Activated CD4-positive, alpha-beta memory T cell treated with anti-CD3 and anti-CD28 coated beads for 36 hours (primary cell): ENCODE measurements at regions not wholly inside any gene's neighbourhood (a gene's known extent, or its start where the extent isn't known, plus 50 kb on each side); places are given as distances from the start of the nearest gene placed in this dataset.

Experiments used
- CTCF ChIA-PET: fragments of 350-600 bp; sonication (Branson Sonifier 250); formaldehyde crosslinking; loops from one replicate; lab custom pipeline; 2021; ENCODE audit warnings: antibody characterized with exemption, inconsistent platforms; lab: Charles Lee
- POLR2A ChIA-PET: fragments of 350-600 bp; sonication (Branson Sonifier 250); formaldehyde crosslinking; loops from one replicate; lab custom pipeline; 2021; ENCODE audit warnings: antibody characterized with exemption; lab: Charles Lee
- DNase-seq: peaks from one replicate; pipeline ENCODE4 v3.0.0-alpha.2; 2020
- H3K27ac Mint-ChIP-seq: one replicate; pipeline ENCODE4 v1.8.0; 2021; ENCODE audit warnings: mixed read lengths
- H3K27me3 Mint-ChIP-seq: one replicate; pipeline ENCODE4 v1.8.0; 2021; ENCODE audit warnings: mixed read lengths
- H3K36me3 Mint-ChIP-seq: one replicate; pipeline ENCODE4 v1.8.0; 2021; ENCODE audit warnings: mixed read lengths
- H3K4me1 Mint-ChIP-seq: one replicate; pipeline ENCODE4 v1.8.0; 2021; ENCODE audit warnings: low read depth, mixed read lengths
- H3K4me3 Mint-ChIP-seq: one replicate; pipeline ENCODE4 v1.8.0; 2021; ENCODE audit warnings: mild to moderate bottlenecking, mixed read lengths
- H3K9me3 Mint-ChIP-seq: one replicate; pipeline ENCODE4 v1.8.0; 2021; ENCODE audit warnings: mixed read lengths
- intact Hi-C: fragments of 100-400 bp; cut with micrococcal nuclease; formaldehyde crosslinking; loops from one replicate; pipeline ENCODE4 v1.15.1; 2023

GRCh38 chr3:80788914-80789313, 972.5 kb downstream of the GBE1 start:
- Mint-ChIP-seq H3K36me3 (no peaks in the 10 kb centered on the region), H3K9me3 (peaks cover 14% of the 10 kb centered on the region), H3K27me3 (no peaks in the 10 kb centered on the region), H3K4me1 (no peaks in the 10 kb centered on the region), H3K27ac (no peak overlapping the region), H3K4me3 (no peak overlapping the region)
- no peak for DNase-seq
- POLR2A ChIA-PET, result no interaction called here
- intact Hi-C loops, result no loop called here
- CTCF ChIA-PET, result no interaction called here

GRCh38 chr3:80785875-80786274, 975.6 kb downstream of the GBE1 start:
- CTCF ChIA-PET, result interaction anchor here (0.7 kb wide), 1 partner anchor 548 kb away, joined by 3 read pairs; no protein-coding TSS in a partner anchor
- Mint-ChIP-seq H3K27me3 (no peaks in the 10 kb centered on the region), H3K36me3 (no peaks in the 10 kb centered on the region), H3K27ac (no peak overlapping the region), H3K4me3 (no peak overlapping the region), H3K4me1 (no peaks in the 10 kb centered on the region), H3K9me3 (peaks cover 17% of the 10 kb centered on the region)
- POLR2A ChIA-PET, result no interaction called here
- no peak for DNase-seq
- intact Hi-C loops, result no loop called here

GRCh38 chr3:80785475-80785874, 976.0 kb downstream of the GBE1 start:
- no peak for DNase-seq
- Mint-ChIP-seq H3K9me3 (peaks cover 17% of the 10 kb centered on the region), H3K4me1 (no peaks in the 10 kb centered on the region), H3K27ac (no peak overlapping the region), H3K4me3 (no peak overlapping the region), H3K36me3 (no peaks in the 10 kb centered on the region), H3K27me3 (no peaks in the 10 kb centered on the region)
- intact Hi-C loops, result no loop called here
- ChIA-PET CTCF (interaction anchor here (0.7 kb wide), 1 partner anchor 549 kb away, joined by 3 read pairs; no protein-coding TSS in a partner anchor), POLR2A (no interaction called here)

GRCh38 chr3:80771085-80771484, 990.4 kb downstream of the GBE1 start:
- no peaks in the 10 kb centered on the region for H3K4me1 Mint-ChIP-seq
- H3K27ac Mint-ChIP-seq, result no peak overlapping the region
- ChIA-PET POLR2A (no interaction called here), CTCF (no interaction called here)
- H3K27me3 Mint-ChIP-seq, result no peaks in the 10 kb centered on the region
- H3K4me3 Mint-ChIP-seq, result peak overlapping the region; percentile 16
- intact Hi-C loops, result no loop called here
- H3K36me3 Mint-ChIP-seq, result no peaks in the 10 kb centered on the region
- peaks cover 11% of the 10 kb centered on the region for H3K9me3 Mint-ChIP-seq
- DNase-seq, result no peak

GRCh38 chr3:80770106-80771074, 991.1 kb downstream of the GBE1 start:
- DNase-seq, result no peak
- H3K36me3 Mint-ChIP-seq, result no peaks in the 10 kb centered on the region
- no peaks in the 10 kb centered on the region for H3K4me1 Mint-ChIP-seq
- CTCF ChIA-PET, result no interaction called here
- H3K27ac Mint-ChIP-seq, result no peak overlapping the region
- no peaks in the 10 kb centered on the region for H3K27me3 Mint-ChIP-seq
- POLR2A ChIA-PET, result no interaction called here
- peak overlapping the region; percentile 46 for H3K4me3 Mint-ChIP-seq
- intact Hi-C loops, result no loop called here
- H3K9me3 Mint-ChIP-seq, result peaks cover 11% of the 10 kb centered on the region

GRCh38 chr3:80769683-80770082, 991.8 kb downstream of the GBE1 start:
- ChIA-PET CTCF (no interaction called here), POLR2A (no interaction called here)
- Mint-ChIP-seq H3K4me1 (no peaks in the 10 kb centered on the region), H3K9me3 (peaks cover 11% of the 10 kb centered on the region), H3K27ac (no peak overlapping the region), H3K27me3 (no peaks in the 10 kb centered on the region), H3K36me3 (no peaks in the 10 kb centered on the region), H3K4me3 (peak overlapping the region; percentile 46)
- intact Hi-C loops, result no loop called here
- no peak for DNase-seq

- Mint-ChIP-seq H3K4me3 (no peak overlapping the region), H3K4me1 (no peaks in the 10 kb centered on the region)
- POLR2A ChIA-PET, result no interaction called here
Observed at GRCh38 chr3:80767604-80768003, 993.8 kb downstream of the GBE1 start.

GRCh38 chr3:80754969-80755368, 987.2 kb upstream of the ROBO1 start:
- no peak overlapping the region for H3K4me3 Mint-ChIP-seq
- H3K36me3 Mint-ChIP-seq, result no peaks in the 10 kb centered on the region
- no peaks in the 10 kb centered on the region for H3K27me3 Mint-ChIP-seq
- DNase-seq, result no peak
- H3K4me1 Mint-ChIP-seq, result no peaks in the 10 kb centered on the region
- intact Hi-C loops, result no loop called here
- H3K9me3 Mint-ChIP-seq, result peaks cover 9% of the 10 kb centered on the region
- H3K27ac Mint-ChIP-seq, result no peak overlapping the region
- POLR2A ChIA-PET, result no interaction called here
- CTCF ChIA-PET, result interaction anchor here (0.6 kb wide), 1 partner anchor 111 kb away, joined by 4 read pairs; no protein-coding TSS in a partner anchor

More at GRCh38 chr3:80767604-80768003, 993.8 kb downstream of the GBE1 start:
- Mint-ChIP-seq H3K36me3 (no peaks in the 10 kb centered on the region), H3K27ac (no peak overlapping the region), H3K9me3 (peaks cover 13% of the 10 kb centered on the region), H3K27me3 (no peaks in the 10 kb centered on the region)
- intact Hi-C loops, result no loop called here
- DNase-seq, result no peak
- CTCF ChIA-PET, result no interaction called here

- CTCF ChIA-PET, result no interaction called here
- Mint-ChIP-seq H3K9me3 (peaks cover 9% of the 10 kb centered on the region), H3K4me3 (no peak overlapping the region), H3K36me3 (no peaks in the 10 kb centered on the region), H3K27ac (no peak overlapping the region), H3K4me1 (no peaks in the 10 kb centered on the region), H3K27me3 (no peaks in the 10 kb centered on the region)
- POLR2A ChIA-PET, result no interaction called here
- intact Hi-C loops, result no loop called here
- no peak for DNase-seq
Observed at GRCh38 chr3:80753021-80753420, 985.2 kb upstream of the ROBO1 start.

GRCh38 chr3:80750637-80751036, 982.8 kb upstream of the ROBO1 start:
- intact Hi-C loops, result no loop called here
- Mint-ChIP-seq H3K4me3 (no peak overlapping the region), H3K36me3 (no peaks in the 10 kb centered on the region), H3K27ac (no peak overlapping the region), H3K27me3 (no peaks in the 10 kb centered on the region), H3K9me3 (peaks cover 3% of the 10 kb centered on the region), H3K4me1 (no peaks in the 10 kb centered on the region)
- DNase-seq, result no peak
- POLR2A ChIA-PET, result no interaction called here
- CTCF ChIA-PET, result no interaction called here

- no peaks in the 10 kb centered on the region for H3K36me3 Mint-ChIP-seq
- H3K27ac Mint-ChIP-seq, result no peak overlapping the region
- H3K27me3 Mint-ChIP-seq, result no peaks in the 10 kb centered on the region
- POLR2A ChIA-PET, result no interaction called here
- no peaks in the 10 kb centered on the region for H3K4me1 Mint-ChIP-seq
- H3K9me3 Mint-ChIP-seq, result peaks cover 14% of the 10 kb centered on the region
- CTCF ChIA-PET, result no interaction called here
- intact Hi-C loops, result no loop called here
- H3K4me3 Mint-ChIP-seq, result no peak overlapping the region
- no peak for DNase-seq
Observed at GRCh38 chr3:80734920-80735319, 967.1 kb upstream of the ROBO1 start.

- no peak overlapping the region for H3K4me3 Mint-ChIP-seq
- intact Hi-C loops, result no loop called here
- CTCF ChIA-PET, result no interaction called here
- H3K36me3 Mint-ChIP-seq, result no peaks in the 10 kb centered on the region
- DNase-seq, result no peak
- H3K4me1 Mint-ChIP-seq, result no peaks in the 10 kb centered on the region
- POLR2A ChIA-PET, result no interaction called here
- peaks cover 12% of the 10 kb centered on the region for H3K9me3 Mint-ChIP-seq
- H3K27ac Mint-ChIP-seq, result no peak overlapping the region
- H3K27me3 Mint-ChIP-seq, result no peaks in the 10 kb centered on the region
Observed at GRCh38 chr3:80734483-80734882, 966.7 kb upstream of the ROBO1 start.
